Loucy (cell line): ENCODE measurements at regions not wholly inside any gene's neighbourhood (a gene's known extent, or its start where the extent isn't known, plus 50 kb on each side); places are given as distances from the start of the nearest gene placed in this dataset.
"Not testable (repeated sequence)": the region's sequence is repeated elsewhere in the genome, so short reads cannot be mapped to it uniquely, and the experiment has no call there.

Experiments
- EZH2phosphoT487 ChIP-seq: fragments of 200-600 bp; IDR thresholded peaks from 2 replicates; pipeline ENCODE4 v1.6.1; 2018; ENCODE audit warnings: antibody characterized with exemption, mild to moderate bottlenecking, moderate library complexity, borderline replicate concordance
- TF ChIP-seq, protein P1 (sequence below): fragments of 200-600 bp; sonication (generic); conservative IDR thresholded peaks from 2 replicates; pipeline ENCODE4 v1.5.1; 2014; ENCODE audit warnings: mild to moderate bottlenecking, antibody characterized with exemption, low read length

DNA sequence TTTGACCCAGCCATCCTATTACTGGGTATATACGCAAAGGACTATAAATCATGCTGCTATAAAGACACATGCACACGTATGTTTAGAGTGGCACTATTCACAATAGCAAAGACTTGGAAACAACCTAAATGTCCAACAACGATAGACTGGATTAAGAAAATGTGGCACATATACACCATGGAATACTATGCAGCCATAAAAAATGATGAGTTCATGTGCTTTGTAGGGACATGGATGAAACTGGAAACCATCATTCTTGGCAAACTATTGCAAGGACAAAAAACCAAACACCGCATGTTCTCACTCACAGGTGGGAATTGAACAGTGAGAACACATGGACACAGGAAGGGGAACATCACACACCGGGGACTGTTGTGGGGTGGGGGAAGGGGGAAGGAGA, 117.1 kb upstream of the ECI2 start:
- not testable (repeated sequence) for TF ChIP-seq EZH2phosphoT487
- TF ChIP-seq, protein P1, sequence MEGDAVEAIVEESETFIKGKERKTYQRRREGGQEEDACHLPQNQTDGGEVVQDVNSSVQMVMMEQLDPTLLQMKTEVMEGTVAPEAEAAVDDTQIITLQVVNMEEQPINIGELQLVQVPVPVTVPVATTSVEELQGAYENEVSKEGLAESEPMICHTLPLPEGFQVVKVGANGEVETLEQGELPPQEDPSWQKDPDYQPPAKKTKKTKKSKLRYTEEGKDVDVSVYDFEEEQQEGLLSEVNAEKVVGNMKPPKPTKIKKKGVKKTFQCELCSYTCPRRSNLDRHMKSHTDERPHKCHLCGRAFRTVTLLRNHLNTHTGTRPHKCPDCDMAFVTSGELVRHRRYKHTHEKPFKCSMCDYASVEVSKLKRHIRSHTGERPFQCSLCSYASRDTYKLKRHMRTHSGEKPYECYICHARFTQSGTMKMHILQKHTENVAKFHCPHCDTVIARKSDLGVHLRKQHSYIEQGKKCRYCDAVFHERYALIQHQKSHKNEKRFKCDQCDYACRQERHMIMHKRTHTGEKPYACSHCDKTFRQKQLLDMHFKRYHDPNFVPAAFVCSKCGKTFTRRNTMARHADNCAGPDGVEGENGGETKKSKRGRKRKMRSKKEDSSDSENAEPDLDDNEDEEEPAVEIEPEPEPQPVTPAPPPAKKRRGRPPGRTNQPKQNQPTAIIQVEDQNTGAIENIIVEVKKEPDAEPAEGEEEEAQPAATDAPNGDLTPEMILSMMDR = not testable (repeated sequence)
